ENCODE measurements at regions not wholly inside any gene's neighbourhood (a gene's known extent, or its start where the extent isn't known, plus 50 kb on each side); places are given as distances from the start of the nearest gene placed in this dataset.

- H3K27me3 ChIP-seq = no peaks in the 10 kb centered on the region
- intact Hi-C loops (cut with DNase I) = no loop called here
- no peak for TF ChIP-seq CTCF (IDR thresholded peaks at IDR 0.05)
These were observed 161.5 kb downstream of the NRIP1 start for GRCh38 chr21:14903172-14903865.

GRCh38 chr21:14901482-14901958 lies 163.3 kb downstream of the NRIP1 start:
- Histone ChIP-seq H3K4me1 (no peaks in the 10 kb centered on the region), H3K36me3 (no peaks in the 10 kb centered on the region), H3K9ac (ENCODE audit: low read depth in 2 of 2, low read length in 2 of 2) (no peak overlapping the region), H3K27ac (no peak overlapping the region), H3K27me3 (no peaks in the 10 kb centered on the region), H3K9me3 (no peaks in the 10 kb centered on the region), H3K4me3 (no peak overlapping the region)
- no peak for TF ChIP-seq CTCF (IDR thresholded peaks at IDR 0.05)
- DNase-seq = no peak
- intact Hi-C loops (cut with DNase I) = no loop called here

More at GRCh38 chr21:14903172-14903865, 161.5 kb downstream of the NRIP1 start:
- Histone ChIP-seq H3K36me3 (no peaks in the 10 kb centered on the region), H3K27ac (no peak overlapping the region), H3K9ac (ENCODE audit: low read depth in 2 of 2, low read length in 2 of 2) (no peak overlapping the region), H3K4me1 (no peaks in the 10 kb centered on the region), H3K4me3 (no peak overlapping the region), H3K9me3 (no peaks in the 10 kb centered on the region)
- DNase-seq = no peak

GRCh38 chr21:14900611-14901010 lies 164.2 kb downstream of the NRIP1 start:
- H3K9ac ChIP-seq (ENCODE audit: low read depth in 2 of 2, low read length in 2 of 2) = no peak overlapping the region
- no peak for DNase-seq

GRCh38 chr21:14900058-14900457 lies 164.7 kb downstream of the NRIP1 start:
- intact Hi-C loops (cut with DNase I) = no loop called here
- Histone ChIP-seq H3K4me3 (no peak overlapping the region), H3K9me3 (no peaks in the 10 kb centered on the region), H3K27ac (no peak overlapping the region), H3K36me3 (no peaks in the 10 kb centered on the region), H3K4me1 (no peaks in the 10 kb centered on the region), H3K27me3 (no peaks in the 10 kb centered on the region), H3K9ac (ENCODE audit: low read depth in 2 of 2, low read length in 2 of 2) (no peak overlapping the region)
- no peak for DNase-seq
- TF ChIP-seq CTCF (IDR thresholded peaks at IDR 0.05) = no peak

More at GRCh38 chr21:14900611-14901010, 164.2 kb downstream of the NRIP1 start:
- TF ChIP-seq CTCF (IDR thresholded peaks at IDR 0.05) = no peak
- H3K4me3 ChIP-seq = no peak overlapping the region
- no peak overlapping the region for H3K27ac ChIP-seq
- no peaks in the 10 kb centered on the region for H3K9me3 ChIP-seq
- H3K36me3 ChIP-seq = no peaks in the 10 kb centered on the region
- no peaks in the 10 kb centered on the region for H3K4me1 ChIP-seq
- intact Hi-C loops (cut with DNase I) = no loop called here
- H3K27me3 ChIP-seq = no peaks in the 10 kb centered on the region

GRCh38 chr21:14895792-14896191 lies 169.0 kb downstream of the NRIP1 start:
- Histone ChIP-seq H3K4me1 (no peaks in the 10 kb centered on the region), H3K36me3 (no peaks in the 10 kb centered on the region), H3K27ac (no peak overlapping the region), H3K9ac (ENCODE audit: low read depth in 2 of 2, low read length in 2 of 2) (no peak overlapping the region), H3K4me3 (no peak overlapping the region), H3K27me3 (no peaks in the 10 kb centered on the region), H3K9me3 (no peaks in the 10 kb centered on the region)
- intact Hi-C loops (cut with DNase I) = no loop called here
- no peak for DNase-seq
- no peak for TF ChIP-seq CTCF (IDR thresholded peaks at IDR 0.05)

Data from colonic mucosa (tissue), 4 donors.